CD1c-positive myeloid dendritic cell (primary cell): ENCODE measurements at regions not wholly inside any gene's neighbourhood (a gene's known extent, or its start where the extent isn't known, plus 50 kb on each side); places are given as distances from the start of the nearest gene placed in this dataset.
"Not testable (repeated sequence)": the region's sequence is repeated elsewhere in the genome, so short reads cannot be mapped to it uniquely, and the experiment has no call there.

Experiments
- DNase-seq: peaks from one replicate; pipeline ENCODE4 v3.0.0-alpha.2; 2016; ENCODE audit errors: extremely low spot score

- DNase-seq = no peak
Measured at GRCh38 chr5:138647794-138648410, 72.7 kb upstream of the HSPA9 start.

- DNase-seq = no peak
Measured at GRCh38 chr5:138647261-138647788, 72.1 kb upstream of the HSPA9 start.

- DNase-seq = no peak
Measured at GRCh38 chr5:138646671-138647070, 71.5 kb upstream of the HSPA9 start.

- no peak for DNase-seq
Measured at GRCh38 chr5:138645778-138646575, 70.8 kb upstream of the HSPA9 start.

GRCh38 chr5:138643040-138643791 lies 68.0 kb upstream of the HSPA9 start:
- no peak for DNase-seq

GRCh38 chr5:138641547-138642298 lies 66.5 kb upstream of the HSPA9 start:
- peak; percentile 83 for DNase-seq

- no peak for DNase-seq
Measured at GRCh38 chr5:138640646-138641254, 65.5 kb upstream of the HSPA9 start.

- no peak for DNase-seq
Measured at GRCh38 chr5:138640138-138640537, 64.9 kb upstream of the HSPA9 start.

- no peak for DNase-seq
Measured at GRCh38 chr5:138639326-138639725, 64.1 kb upstream of the HSPA9 start.

- DNase-seq = no peak
Measured at GRCh38 chr5:138637256-138637655, 62.1 kb upstream of the HSPA9 start.

- no peak for DNase-seq
Measured at GRCh38 chr5:138636398-138636944, 61.3 kb upstream of the HSPA9 start.

GRCh38 chr5:138635708-138636107 lies 60.5 kb upstream of the HSPA9 start:
- DNase-seq = no peak

- DNase-seq = no peak
Measured at GRCh38 chr5:138635265-138635664, 60.1 kb upstream of the HSPA9 start.

GRCh38 chr5:138634804-138635203 lies 59.6 kb upstream of the HSPA9 start:
- not testable (repeated sequence) for DNase-seq

- DNase-seq = peak; percentile 88
Measured at GRCh38 chr5:138632900-138633489, 57.8 kb upstream of the HSPA9 start.

- no peak for DNase-seq
Measured at GRCh38 chr5:138631096-138631928, 56.1 kb upstream of the HSPA9 start.

GRCh38 chr5:138629392-138629791 lies 54.2 kb upstream of the HSPA9 start:
- no peak for DNase-seq

- DNase-seq = no peak
Measured at GRCh38 chr5:138626333-138626944, 51.2 kb upstream of the HSPA9 start.

GRCh38 chr5:138625134-138625533 lies 49.9 kb upstream of the HSPA9 start:
- peak; percentile 58 for DNase-seq
